HepG2 (cell line): ENCODE measurements at regions not wholly inside any gene's neighbourhood (a gene's known extent, or its start where the extent isn't known, plus 50 kb on each side); places are given as distances from the start of the nearest gene placed in this dataset.

Source experiments
- SMARCC2 ChIP-seq: fragments of 450-650 bp; IDR thresholded peaks from 2 replicates; pipeline ENCODE4 v1.6.1; 2017; ENCODE audit warnings: antibody characterized with exemption, mild to moderate bottlenecking
- ZNF766 ChIP-seq: sonication (generic); formaldehyde crosslinking; IDR thresholded peaks from 2 replicates; pipeline ENCODE4 v1.5.0; 2020; ENCODE audit warnings: missing genetic modification reagents, borderline replicate concordance
- TF ChIP-seq, protein P1 (sequence below): sonication (generic); formaldehyde crosslinking; IDR thresholded peaks from 2 replicates; pipeline ENCODE4 v1.4.0; 2020; ENCODE audit warnings: missing genetic modification reagents
- TF ChIP-seq, protein P2 (sequence below), 2 experiments: IDR thresholded peaks; 2 replicates each; pipeline ENCODE4 v1.6.1; 2011 to 2012; ENCODE audit warnings: low read length in 2 of 2, borderline replicate concordance in 1 of 2, low read depth in 1 of 2, mild to moderate bottlenecking in 1 of 2, moderate library complexity in 1 of 2
- TF ChIP-seq, protein P3 (sequence below): conservative IDR thresholded peaks from 2 replicates; pipeline ENCODE4 v1.6.1; 2018; ENCODE audit warnings: missing genetic modification reagents

DNA sequence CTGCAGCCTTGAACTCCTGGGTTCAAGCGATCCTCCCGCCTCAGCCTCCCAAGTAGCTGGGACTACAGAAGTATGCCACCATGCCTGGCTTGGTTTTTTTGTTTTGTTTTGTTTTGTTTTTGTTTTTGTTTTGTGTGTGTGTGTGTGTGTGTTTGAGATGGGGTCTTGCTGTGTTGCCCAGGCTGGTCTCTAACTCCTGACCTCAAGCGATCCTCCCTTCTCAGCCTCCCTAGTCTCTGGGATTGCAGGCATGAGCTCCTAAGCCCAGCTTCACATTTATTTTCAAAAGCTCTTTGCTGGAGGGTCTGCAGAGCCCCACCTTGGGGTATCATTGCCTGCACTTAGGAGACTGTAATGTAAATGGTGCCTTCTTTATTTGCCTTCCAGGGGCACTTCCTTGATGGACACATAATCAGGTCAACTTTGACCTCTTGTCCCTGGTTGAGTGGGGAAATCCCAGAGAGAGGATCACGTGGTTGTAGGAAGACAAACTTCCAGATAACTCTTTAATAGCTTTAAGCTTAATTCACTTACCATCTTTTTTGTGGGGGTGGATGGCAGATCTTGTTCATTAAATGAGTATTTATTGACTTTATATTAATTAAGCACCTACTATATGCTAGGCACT lies 72.9 kb upstream of the NPAS1 start:
- TF ChIP-seq ZNF766 (CRISPR knock-in tag) (no peak), SMARCC2 (no peak)
- TF ChIP-seq, protein P1, sequence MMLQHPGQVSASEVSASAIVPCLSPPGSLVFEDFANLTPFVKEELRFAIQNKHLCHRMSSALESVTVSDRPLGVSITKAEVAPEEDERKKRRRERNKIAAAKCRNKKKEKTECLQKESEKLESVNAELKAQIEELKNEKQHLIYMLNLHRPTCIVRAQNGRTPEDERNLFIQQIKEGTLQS (CRISPR knock-in tag) = no peak
- TF ChIP-seq, protein P2, sequence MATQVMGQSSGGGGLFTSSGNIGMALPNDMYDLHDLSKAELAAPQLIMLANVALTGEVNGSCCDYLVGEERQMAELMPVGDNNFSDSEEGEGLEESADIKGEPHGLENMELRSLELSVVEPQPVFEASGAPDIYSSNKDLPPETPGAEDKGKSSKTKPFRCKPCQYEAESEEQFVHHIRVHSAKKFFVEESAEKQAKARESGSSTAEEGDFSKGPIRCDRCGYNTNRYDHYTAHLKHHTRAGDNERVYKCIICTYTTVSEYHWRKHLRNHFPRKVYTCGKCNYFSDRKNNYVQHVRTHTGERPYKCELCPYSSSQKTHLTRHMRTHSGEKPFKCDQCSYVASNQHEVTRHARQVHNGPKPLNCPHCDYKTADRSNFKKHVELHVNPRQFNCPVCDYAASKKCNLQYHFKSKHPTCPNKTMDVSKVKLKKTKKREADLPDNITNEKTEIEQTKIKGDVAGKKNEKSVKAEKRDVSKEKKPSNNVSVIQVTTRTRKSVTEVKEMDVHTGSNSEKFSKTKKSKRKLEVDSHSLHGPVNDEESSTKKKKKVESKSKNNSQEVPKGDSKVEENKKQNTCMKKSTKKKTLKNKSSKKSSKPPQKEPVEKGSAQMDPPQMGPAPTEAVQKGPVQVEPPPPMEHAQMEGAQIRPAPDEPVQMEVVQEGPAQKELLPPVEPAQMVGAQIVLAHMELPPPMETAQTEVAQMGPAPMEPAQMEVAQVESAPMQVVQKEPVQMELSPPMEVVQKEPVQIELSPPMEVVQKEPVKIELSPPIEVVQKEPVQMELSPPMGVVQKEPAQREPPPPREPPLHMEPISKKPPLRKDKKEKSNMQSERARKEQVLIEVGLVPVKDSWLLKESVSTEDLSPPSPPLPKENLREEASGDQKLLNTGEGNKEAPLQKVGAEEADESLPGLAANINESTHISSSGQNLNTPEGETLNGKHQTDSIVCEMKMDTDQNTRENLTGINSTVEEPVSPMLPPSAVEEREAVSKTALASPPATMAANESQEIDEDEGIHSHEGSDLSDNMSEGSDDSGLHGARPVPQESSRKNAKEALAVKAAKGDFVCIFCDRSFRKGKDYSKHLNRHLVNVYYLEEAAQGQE (IDR thresholded peaks at IDR 0.05; ENCODE audit: borderline replicate concordance in 1 of 2, low read depth in 1 of 2, low read length in 2 of 2) = no peak
- TF ChIP-seq, protein P3, sequence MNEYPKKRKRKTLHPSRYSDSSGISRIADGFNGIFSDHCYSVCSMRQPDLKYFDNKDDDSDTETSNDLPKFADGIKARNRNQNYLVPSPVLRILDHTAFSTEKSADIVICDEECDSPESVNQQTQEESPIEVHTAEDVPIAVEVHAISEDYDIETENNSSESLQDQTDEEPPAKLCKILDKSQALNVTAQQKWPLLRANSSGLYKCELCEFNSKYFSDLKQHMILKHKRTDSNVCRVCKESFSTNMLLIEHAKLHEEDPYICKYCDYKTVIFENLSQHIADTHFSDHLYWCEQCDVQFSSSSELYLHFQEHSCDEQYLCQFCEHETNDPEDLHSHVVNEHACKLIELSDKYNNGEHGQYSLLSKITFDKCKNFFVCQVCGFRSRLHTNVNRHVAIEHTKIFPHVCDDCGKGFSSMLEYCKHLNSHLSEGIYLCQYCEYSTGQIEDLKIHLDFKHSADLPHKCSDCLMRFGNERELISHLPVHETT (CRISPR knock-in tag) = no peak
